ENCODE measurements at regions not wholly inside any gene's neighbourhood (a gene's known extent, or its start where the extent isn't known, plus 50 kb on each side); places are given as distances from the start of the nearest gene placed in this dataset.

DNA sequence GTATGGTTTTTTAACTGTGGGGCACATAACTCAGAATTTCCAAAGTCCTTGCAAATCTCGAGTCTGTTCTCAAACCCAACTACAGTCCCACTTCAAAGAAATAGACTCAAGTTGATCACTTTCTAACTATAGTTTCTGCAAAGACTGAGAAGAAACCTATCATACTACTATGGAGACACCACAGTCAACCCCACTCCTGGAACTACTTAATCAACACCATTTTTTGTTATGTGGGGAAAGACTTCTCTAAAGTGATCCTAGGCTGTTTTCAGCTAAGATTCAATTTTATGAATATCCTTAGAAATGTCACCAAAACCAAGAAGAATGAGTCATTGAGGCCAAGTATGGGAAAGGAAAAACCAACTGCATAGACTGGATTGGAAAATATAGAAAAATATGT lies 198.8 kb downstream of the WDR11 start:
- TF ChIP-seq, protein P1, sequence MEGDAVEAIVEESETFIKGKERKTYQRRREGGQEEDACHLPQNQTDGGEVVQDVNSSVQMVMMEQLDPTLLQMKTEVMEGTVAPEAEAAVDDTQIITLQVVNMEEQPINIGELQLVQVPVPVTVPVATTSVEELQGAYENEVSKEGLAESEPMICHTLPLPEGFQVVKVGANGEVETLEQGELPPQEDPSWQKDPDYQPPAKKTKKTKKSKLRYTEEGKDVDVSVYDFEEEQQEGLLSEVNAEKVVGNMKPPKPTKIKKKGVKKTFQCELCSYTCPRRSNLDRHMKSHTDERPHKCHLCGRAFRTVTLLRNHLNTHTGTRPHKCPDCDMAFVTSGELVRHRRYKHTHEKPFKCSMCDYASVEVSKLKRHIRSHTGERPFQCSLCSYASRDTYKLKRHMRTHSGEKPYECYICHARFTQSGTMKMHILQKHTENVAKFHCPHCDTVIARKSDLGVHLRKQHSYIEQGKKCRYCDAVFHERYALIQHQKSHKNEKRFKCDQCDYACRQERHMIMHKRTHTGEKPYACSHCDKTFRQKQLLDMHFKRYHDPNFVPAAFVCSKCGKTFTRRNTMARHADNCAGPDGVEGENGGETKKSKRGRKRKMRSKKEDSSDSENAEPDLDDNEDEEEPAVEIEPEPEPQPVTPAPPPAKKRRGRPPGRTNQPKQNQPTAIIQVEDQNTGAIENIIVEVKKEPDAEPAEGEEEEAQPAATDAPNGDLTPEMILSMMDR (IDR thresholded peaks at IDR 0.05; ENCODE audit: low read depth, low read length) = no peak
- DNase-seq (ENCODE audit: low read depth, low spot score) = no peak
- no peak overlapping the region for H3K4me3 ChIP-seq (ENCODE audit: low read depth, low read length)
- in situ Hi-C loops (cut with HindIII; ENCODE audit: low sequenced_read_pairs) = no loop called here

DNA sequence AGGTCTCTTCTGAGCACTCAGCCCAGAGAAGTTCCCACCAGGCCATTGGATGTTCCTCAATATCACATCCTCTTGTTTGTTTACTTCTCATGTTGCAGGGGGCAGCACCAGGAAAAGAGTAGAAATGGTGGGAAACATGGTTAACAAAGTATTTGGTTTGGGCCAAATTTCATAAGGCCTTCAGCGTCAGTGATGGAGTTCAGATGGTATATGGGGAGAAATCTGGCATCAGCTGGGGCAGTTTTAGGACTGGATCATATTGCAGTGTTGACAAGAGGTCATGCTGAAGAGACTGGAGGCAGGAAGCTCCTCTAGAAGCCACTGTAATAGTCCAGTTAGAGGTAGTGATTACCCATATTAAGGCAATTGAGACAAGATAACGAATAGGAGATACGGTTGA lies 200.0 kb downstream of the WDR11 start:
- DNase-seq (ENCODE audit: low read depth, low spot score) = no peak
- no peak overlapping the region for H3K4me3 ChIP-seq (ENCODE audit: low read depth, low read length)
- in situ Hi-C loops (cut with HindIII; ENCODE audit: low sequenced_read_pairs) = no loop called here
- TF ChIP-seq, protein P1 (IDR thresholded peaks at IDR 0.05; ENCODE audit: low read depth, low read length) = no peak

DNA sequence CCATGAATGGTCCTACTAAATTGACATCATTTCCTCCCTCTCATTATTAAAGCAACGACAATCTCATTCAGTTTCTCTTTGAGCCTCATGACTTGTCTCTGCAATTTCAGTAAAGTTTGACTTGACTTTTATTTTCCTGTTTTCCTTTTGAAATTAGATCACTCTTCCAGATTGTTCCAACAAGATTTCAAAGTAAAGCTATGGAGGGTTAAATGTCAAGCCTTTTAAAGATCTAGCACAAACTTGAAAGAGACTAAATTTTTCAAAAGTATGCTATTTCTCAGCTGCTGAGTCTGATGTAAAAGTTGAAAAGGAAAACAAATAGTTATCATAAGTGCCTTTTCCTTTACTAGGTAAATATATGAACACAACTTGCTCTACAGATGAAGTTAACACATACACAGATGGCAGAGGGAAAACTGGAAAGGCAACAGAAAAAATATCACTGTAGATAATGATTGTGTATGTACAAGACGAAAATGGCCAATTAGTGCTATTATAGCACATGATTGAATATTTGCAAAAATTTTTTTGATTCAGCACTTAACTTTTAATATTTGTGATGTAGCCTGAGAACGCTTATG lies 200.6 kb downstream of the WDR11 start:
- TF ChIP-seq, protein P1 (IDR thresholded peaks at IDR 0.05; ENCODE audit: low read depth, low read length) = no peak
- in situ Hi-C loops (cut with HindIII; ENCODE audit: low sequenced_read_pairs) = no loop called here
- no peak for DNase-seq (ENCODE audit: low read depth, low spot score)
- no peak overlapping the region for H3K4me3 ChIP-seq (ENCODE audit: low read depth, low read length)

DNA sequence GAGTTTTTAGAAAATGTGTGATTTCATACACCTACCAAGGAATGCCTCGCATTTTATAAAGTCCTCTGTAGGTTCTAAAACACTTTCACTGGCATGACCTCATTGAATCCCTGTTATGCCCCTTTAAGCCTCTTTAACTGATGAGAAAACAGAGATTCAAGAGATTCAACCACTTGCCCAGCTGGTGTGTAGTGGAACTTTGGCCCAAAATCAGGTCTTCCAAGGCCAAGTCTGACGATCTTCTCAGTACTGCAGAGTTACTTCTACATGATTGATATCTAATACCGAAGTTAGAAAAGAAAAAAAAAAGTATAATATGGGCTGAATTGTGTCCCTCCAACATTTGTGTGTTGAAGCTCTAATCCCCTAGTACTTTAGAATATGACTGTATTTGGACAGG lies 202.0 kb downstream of the WDR11 start:
- in situ Hi-C loops (cut with HindIII; ENCODE audit: low sequenced_read_pairs) = no loop called here

DNA sequence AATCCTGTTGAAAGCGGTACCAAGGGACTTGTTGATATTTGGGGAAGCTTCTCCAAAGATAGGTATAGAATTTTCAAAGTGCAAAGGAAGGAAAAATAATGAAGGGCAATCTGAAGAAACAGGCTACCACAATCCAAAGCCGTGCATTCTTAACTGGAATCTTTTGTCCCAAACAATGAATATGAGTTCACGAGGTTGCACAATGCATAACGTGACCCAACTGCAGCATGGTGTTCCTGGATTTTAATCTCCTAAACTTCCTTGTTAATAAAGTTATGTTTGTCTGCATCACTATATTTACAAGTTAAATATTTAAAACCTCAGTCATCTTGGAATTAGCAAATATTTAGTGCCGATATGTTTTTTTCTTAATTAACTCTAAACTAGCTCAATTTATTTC lies 203.7 kb downstream of the WDR11 start:
- no peak overlapping the region for H3K4me3 ChIP-seq (ENCODE audit: low read depth, low read length)
- no peak for DNase-seq (ENCODE audit: low read depth, low spot score)
- TF ChIP-seq, protein P1 (IDR thresholded peaks at IDR 0.05; ENCODE audit: low read depth, low read length) = no peak
- in situ Hi-C loops (cut with HindIII; ENCODE audit: low sequenced_read_pairs) = no loop called here

More for the DNA sequence above, 202.0 kb downstream of the WDR11 start:
- DNase-seq (ENCODE audit: low read depth, low spot score) = no peak
- H3K4me3 ChIP-seq (ENCODE audit: low read depth, low read length) = no peak overlapping the region
- TF ChIP-seq, protein P1 (IDR thresholded peaks at IDR 0.05; ENCODE audit: low read depth, low read length) = no peak

DNA sequence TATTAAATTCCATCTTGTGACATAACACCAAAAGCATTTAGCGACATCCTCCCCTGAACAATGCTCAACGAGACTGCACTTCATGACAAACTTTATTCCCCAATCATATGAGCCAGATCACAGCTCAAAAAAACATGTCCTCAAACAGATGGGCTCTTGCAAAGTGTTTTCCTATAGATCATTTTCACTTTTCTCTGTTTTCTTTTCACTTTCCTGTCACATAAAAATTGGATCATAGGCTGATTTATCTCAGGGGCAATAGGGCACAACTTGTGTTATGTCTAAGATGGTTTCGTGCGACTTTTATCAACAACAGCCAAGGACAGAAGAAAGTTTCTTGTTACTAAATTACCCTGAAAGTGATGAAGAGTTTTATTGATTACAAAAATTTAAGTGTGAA lies 206.1 kb downstream of the WDR11 start:
- TF ChIP-seq, protein P1 (IDR thresholded peaks at IDR 0.05; ENCODE audit: low read depth, low read length) = no peak
- no peak overlapping the region for H3K4me3 ChIP-seq (ENCODE audit: low read depth, low read length)
- DNase-seq (ENCODE audit: low read depth, low spot score) = no peak
- in situ Hi-C loops (cut with HindIII; ENCODE audit: low sequenced_read_pairs) = no loop called here

DNA sequence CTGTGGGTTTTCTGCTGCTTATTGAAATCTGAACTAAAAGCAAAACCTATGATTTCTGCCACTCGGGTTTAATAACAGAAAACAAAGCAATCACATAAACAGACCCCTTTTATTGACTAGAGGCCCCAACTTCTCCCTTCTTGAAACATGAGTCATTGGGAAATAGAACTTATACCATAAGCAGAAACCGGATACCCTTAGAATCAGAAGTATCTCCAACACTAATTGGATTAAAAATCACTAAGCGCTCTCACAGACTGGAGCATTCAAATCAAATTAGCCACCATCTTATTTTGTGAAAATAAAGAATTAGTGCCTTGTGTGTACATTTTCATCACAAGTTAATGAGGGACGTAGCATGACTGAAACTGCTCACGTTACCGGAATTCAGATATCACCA lies 206.9 kb downstream of the WDR11 start:
- no peak for DNase-seq (ENCODE audit: low read depth, low spot score)
- H3K4me3 ChIP-seq (ENCODE audit: low read depth, low read length) = no peak overlapping the region
- in situ Hi-C loops (cut with HindIII; ENCODE audit: low sequenced_read_pairs) = no loop called here
- TF ChIP-seq, protein P1 (IDR thresholded peaks at IDR 0.05; ENCODE audit: low read depth, low read length) = no peak

Measured in astrocyte of the spinal cord (primary cell).